ENCODE measurements at regions not wholly inside any gene's neighbourhood (a gene's known extent, or its start where the extent isn't known, plus 50 kb on each side); places are given as distances from the start of the nearest gene placed in this dataset.

GRCh38 chr17:79258843-79259242, 184.2 kb downstream of the ENGASE start:
- Histone ChIP-seq H3K9me3 (no peaks in the 10 kb centered on the region), H3K4me1 (no peaks in the 10 kb centered on the region), H3K27ac (no peak overlapping the region), H3K27me3 (replicated peaks in 1 of 7) (peaks cover 0 to 98% (median 23%) of the 10 kb centered on the region in 7 donors), H3K36me3 (no peaks in the 10 kb centered on the region), H3K4me3 (no peak overlapping the region)
- intact Hi-C loops (cut with DNase I; ENCODE audit: low total_unique reads) = no loop called here
- DNase-seq = no peak
- TF ChIP-seq CTCF (IDR thresholded peaks at IDR 0.05 in 8 of 11, conservative IDR thresholded peaks at IDR 0.05 in 3 of 11) = no peak
- no peak for TF ChIP-seq POLR2A (IDR thresholded peaks at IDR 0.05)
- TF ChIP-seq POLR2AphosphoS5 (IDR thresholded peaks at IDR 0.05) = no peak
- 76 to 89% (median 85%) methylated on average over 9 of the region's 9 CpGs for WGBS, 5 donors

- 74 to 82% (median 78%) methylated on average over 8 of the region's 8 CpGs for WGBS, 5 donors
- no peaks in the 10 kb centered on the region for H3K9me3 ChIP-seq
- no peaks in the 10 kb centered on the region for H3K4me1 ChIP-seq
- H3K27ac ChIP-seq = no peak overlapping the region
- DNase-seq = no peak
- no peaks in the 10 kb centered on the region for H3K36me3 ChIP-seq
- no peak for TF ChIP-seq POLR2AphosphoS5 (IDR thresholded peaks at IDR 0.05)
- no peak for TF ChIP-seq CTCF (IDR thresholded peaks at IDR 0.05 in 8 of 11, conservative IDR thresholded peaks at IDR 0.05 in 3 of 11)
- TF ChIP-seq POLR2A (IDR thresholded peaks at IDR 0.05) = no peak
- intact Hi-C loops (cut with DNase I; ENCODE audit: low total_unique reads) = no loop called here
- peaks cover 0 to 98% (median 23%) of the 10 kb centered on the region in 7 donors for H3K27me3 ChIP-seq (replicated peaks in 1 of 7)
- H3K4me3 ChIP-seq = no peak overlapping the region
Measured at GRCh38 chr17:79258041-79258440, 183.4 kb downstream of the ENGASE start.

- intact Hi-C loops (cut with DNase I; ENCODE audit: low total_unique reads) = no loop called here
- no peak for TF ChIP-seq CTCF (IDR thresholded peaks at IDR 0.05 in 8 of 11, conservative IDR thresholded peaks at IDR 0.05 in 3 of 11)
- TF ChIP-seq POLR2A (IDR thresholded peaks at IDR 0.05) = no peak
- no peak for TF ChIP-seq POLR2AphosphoS5 (IDR thresholded peaks at IDR 0.05)
- no peak overlapping the region for H3K4me3 ChIP-seq
- no peak overlapping the region for H3K27ac ChIP-seq
- 70 to 80% (median 77%) methylated on average over 13 to 14 of the region's 14 CpGs for WGBS, 5 donors
- H3K9me3 ChIP-seq = no peaks in the 10 kb centered on the region
- H3K36me3 ChIP-seq = no peaks in the 10 kb centered on the region
- no peaks in the 10 kb centered on the region for H3K4me1 ChIP-seq
- no peak for DNase-seq
- peaks cover 0 to 99% (median 39%) of the 10 kb centered on the region in 7 donors for H3K27me3 ChIP-seq (replicated peaks in 1 of 7)
Measured at GRCh38 chr17:79255926-79256585, 181.4 kb downstream of the ENGASE start.

GRCh38 chr17:79255456-79255855, 180.8 kb downstream of the ENGASE start:
- Histone ChIP-seq H3K27ac (no peak overlapping the region), H3K4me3 (no peak overlapping the region), H3K36me3 (no peaks in the 10 kb centered on the region), H3K27me3 (replicated peaks in 1 of 7) (peaks cover 0 to 99% (median 38%) of the 10 kb centered on the region in 7 donors), H3K9me3 (no peaks in the 10 kb centered on the region), H3K4me1 (no peaks in the 10 kb centered on the region)
- DNase-seq = no peak
- intact Hi-C loops (cut with DNase I; ENCODE audit: low total_unique reads) = no loop called here
- WGBS, 5 donors = 57 to 84% (median 80%) methylated on average over 1 to 11 of the region's 11 CpGs
- TF ChIP-seq CTCF (IDR thresholded peaks at IDR 0.05 in 8 of 11, conservative IDR thresholded peaks at IDR 0.05 in 3 of 11) = no peak
- no peak for TF ChIP-seq POLR2AphosphoS5 (IDR thresholded peaks at IDR 0.05)
- no peak for TF ChIP-seq POLR2A (IDR thresholded peaks at IDR 0.05)
